Gastrocnemius medialis (tissue), 4 donors: ENCODE measurements at regions not wholly inside any gene's neighbourhood (a gene's known extent, or its start where the extent isn't known, plus 50 kb on each side); places are given as distances from the start of the nearest gene placed in this dataset.

Experiments used
- ATAC-seq, 2 donors: fragments of 150-250 bp; one replicate each; pipeline ENCODE4 v1.9.1; 2016
- DNase-seq, 2 donors: peaks; one replicate each; pipeline ENCODE4 v3.0.0-alpha.2; 2019
- H3K27ac ChIP-seq, 4 donors: fragments of 200-600 bp; sonication (generic); 1 replicate in 1 of 4; 2 replicates in 3 of 4; pipeline ENCODE4 v1.5.1; 2016 to 2018; ENCODE audit warnings: mild to moderate bottlenecking in 2 of 4, moderate library complexity in 1 of 4
- H3K27me3 ChIP-seq, 3 donors: fragments of 200-600 bp; sonication (generic) in 2 of 3; 1 replicate in 1 of 3; 2 replicates in 2 of 3; pipeline versions ENCODE4 v1.5.1 to v1.6.0; 2016 to 2019; ENCODE audit warnings: mild to moderate bottlenecking in 1 of 3, moderate library complexity in 1 of 3
- H3K36me3 ChIP-seq, 2 donors: fragments of 200-600 bp; sonication (generic) in 1 of 2; one replicate each; pipeline ENCODE4 v1.5.1; 2017 to 2018
- H3K4me1 ChIP-seq, 2 donors: fragments of 200-600 bp; sonication (generic) in 1 of 2; one replicate each; pipeline ENCODE4 v1.5.1; 2016 to 2017; ENCODE audit warnings: mild to moderate bottlenecking in 2 of 2
- H3K4me3 ChIP-seq, 4 donors: fragments of 200-600 bp; sonication (generic) in 3 of 4; 1 replicate in 1 of 4; 2 replicates in 3 of 4; pipeline ENCODE4 v1.5.1; 2016 to 2019; ENCODE audit warnings: mild to moderate bottlenecking in 2 of 4
- H3K9me3 ChIP-seq, 3 donors: fragments of 200-600 bp; sonication (generic) in 2 of 3; 1 replicate in 1 of 3; 2 replicates in 2 of 3; pipeline ENCODE4 v1.5.1; 2016 to 2019
- CTCF ChIP-seq, 5 experiments: fragments of 450-650 bp in 3 of 5; fragments of 200-600 bp in 2 of 5; sonication (generic) in 2 of 5; IDR thresholded peaks in 4 of 5; conservative IDR thresholded peaks in 1 of 5; 1 replicate in 4 of 5; 2 replicates in 1 of 5; pipeline ENCODE4 v1.5.1; 2016 to 2019; ENCODE audit warnings: antibody characterized with exemption in 5 of 5, mild to moderate bottlenecking in 3 of 5, moderate library complexity in 3 of 5
- POLR2A ChIP-seq, 2 donors: fragments of 450-650 bp; IDR thresholded peaks; one replicate each; pipeline ENCODE4 v1.6.1; 2017; ENCODE audit warnings: antibody characterized with exemption in 2 of 2, mild to moderate bottlenecking in 2 of 2, moderate library complexity in 2 of 2
- in situ Hi-C, 4 donors: fragments of 200-750 bp; cut with MboI; loops; one replicate each; pipeline versions ENCODE4 v1.15.0 to v1.8.0; 2017; ENCODE audit warnings: low sequenced_read_pairs in 4 of 4
- intact Hi-C: fragments of 100-400 bp; cut with DNase I; formaldehyde crosslinking; loops from one replicate; pipeline ENCODE4 v1.15.1; 2023; ENCODE audit warnings: low total_unique reads

GRCh38 chr6:98260382-98260781 is 574.0 kb upstream of the POU3F2 start:
- H3K27ac ChIP-seq = no peak overlapping the region
- TF ChIP-seq POLR2A (IDR thresholded peaks at IDR 0.05) = no peak
- no peak for TF ChIP-seq CTCF (IDR thresholded peaks at IDR 0.05 in 4 of 5, conservative IDR thresholded peaks at IDR 0.05 in 1 of 5)
- H3K4me1 ChIP-seq = no peaks in the 10 kb centered on the region
- H3K9me3 ChIP-seq = no peaks in the 10 kb centered on the region
- H3K36me3 ChIP-seq = no peaks in the 10 kb centered on the region
- in situ Hi-C loops (no loop called here), intact Hi-C loops (no loop called here)
- no peak overlapping the region for H3K4me3 ChIP-seq
- no peaks in the 10 kb centered on the region for H3K27me3 ChIP-seq
- DNase-seq (no peak), ATAC-seq (no peak)

- Histone ChIP-seq H3K4me3 (no peak overlapping the region), H3K9me3 (no peaks in the 10 kb centered on the region), H3K27ac (no peak overlapping the region), H3K4me1 (no peaks in the 10 kb centered on the region), H3K27me3 (no peaks in the 10 kb centered on the region), H3K36me3 (no peaks in the 10 kb centered on the region)
- TF ChIP-seq POLR2A (IDR thresholded peaks at IDR 0.05) = no peak
- no peak for TF ChIP-seq CTCF (IDR thresholded peaks at IDR 0.05 in 4 of 5, conservative IDR thresholded peaks at IDR 0.05 in 1 of 5)
- in situ Hi-C loops = no loop called here
- no peak for DNase-seq
- ATAC-seq = no peak
- intact Hi-C loops = no loop called here
Measured at GRCh38 chr6:98272060-98272459, 562.3 kb upstream of the POU3F2 start.

- no peaks in the 10 kb centered on the region for H3K4me1 ChIP-seq
- TF ChIP-seq POLR2A (IDR thresholded peaks at IDR 0.05) = no peak
- no peak for TF ChIP-seq CTCF (IDR thresholded peaks at IDR 0.05 in 4 of 5, conservative IDR thresholded peaks at IDR 0.05 in 1 of 5)
- in situ Hi-C loops = no loop called here
- H3K4me3 ChIP-seq = no peak overlapping the region
- H3K36me3 ChIP-seq = no peaks in the 10 kb centered on the region
- ATAC-seq (no peak), DNase-seq (no peak)
- no peak overlapping the region for H3K27ac ChIP-seq
- intact Hi-C loops = no loop called here
- H3K9me3 ChIP-seq = no peaks in the 10 kb centered on the region
- no peaks in the 10 kb centered on the region for H3K27me3 ChIP-seq
Measured at GRCh38 chr6:98274691-98275090, 559.7 kb upstream of the POU3F2 start.

GRCh38 chr6:98280492-98280891 is 553.9 kb upstream of the POU3F2 start:
- in situ Hi-C loops = no loop called here
- H3K27me3 ChIP-seq = no peaks in the 10 kb centered on the region
- H3K36me3 ChIP-seq = no peaks in the 10 kb centered on the region
- intact Hi-C loops = no loop called here
- H3K9me3 ChIP-seq = no peaks in the 10 kb centered on the region
- ATAC-seq = no peak
- H3K27ac ChIP-seq = no peak overlapping the region
- no peak overlapping the region for H3K4me3 ChIP-seq
- no peak for DNase-seq
- H3K4me1 ChIP-seq = no peaks in the 10 kb centered on the region
- TF ChIP-seq CTCF (IDR thresholded peaks at IDR 0.05 in 4 of 5, conservative IDR thresholded peaks at IDR 0.05 in 1 of 5) (no peak), POLR2A (IDR thresholded peaks at IDR 0.05) (no peak)

- no peak for ATAC-seq
- Histone ChIP-seq H3K27me3 (no peaks in the 10 kb centered on the region), H3K36me3 (no peaks in the 10 kb centered on the region), H3K9me3 (no peaks in the 10 kb centered on the region), H3K4me1 (no peaks in the 10 kb centered on the region), H3K4me3 (no peak overlapping the region), H3K27ac (no peak overlapping the region)
- intact Hi-C loops (no loop called here), in situ Hi-C loops (no loop called here)
- no peak for TF ChIP-seq POLR2A (IDR thresholded peaks at IDR 0.05)
- no peak for TF ChIP-seq CTCF (IDR thresholded peaks at IDR 0.05 in 4 of 5, conservative IDR thresholded peaks at IDR 0.05 in 1 of 5)
- no peak for DNase-seq
Measured at GRCh38 chr6:98286620-98287019, 547.8 kb upstream of the POU3F2 start.
